Thyroid gland (tissue), 4 donors: ENCODE measurements at regions not wholly inside any gene's neighbourhood (a gene's known extent, or its start where the extent isn't known, plus 50 kb on each side); places are given as distances from the start of the nearest gene placed in this dataset.

Experiments used
- CTCF ChIP-seq, 6 experiments: fragments of 200-600 bp in 3 of 6; fragments of 450-650 bp in 3 of 6; sonication (generic) in 3 of 6; IDR thresholded peaks; one replicate each; pipeline ENCODE4 v1.5.1; 2016 to 2019; ENCODE audit warnings: antibody characterized with exemption in 6 of 6, mild to moderate bottlenecking in 2 of 6, inconsistent platforms in 1 of 6, moderate library complexity in 1 of 6
- POLR2A ChIP-seq, 2 donors: fragments of 450-650 bp; IDR thresholded peaks; one replicate each; pipeline ENCODE4 v1.6.1; 2017; ENCODE audit warnings: antibody characterized with exemption in 2 of 2, mild to moderate bottlenecking in 2 of 2, moderate library complexity in 1 of 2

- TF ChIP-seq CTCF (IDR thresholded peaks at IDR 0.05) (no peak), POLR2A (IDR thresholded peaks at IDR 0.05) (no peak)
Measured at GRCh38 chr6:99833034-99833433, 161.0 kb downstream of the MCHR2 start.
